ENCODE measurements at regions not wholly inside any gene's neighbourhood (a gene's known extent, or its start where the extent isn't known, plus 50 kb on each side); places are given as distances from the start of the nearest gene placed in this dataset.

GRCh38 chr1:148292915-148293314 lies 140.8 kb upstream of the NBPF11 start:
- Histone ChIP-seq H3K9me3 (replicated peaks; ENCODE audit: control insufficient read depth, insufficient read depth, low read length) (no peaks in the 10 kb centered on the region), H3K79me2 (ENCODE audit: control insufficient read depth, insufficient read depth, low read length) (no peaks in the 10 kb centered on the region), H3K4me1 (ENCODE audit: control insufficient read depth, insufficient read depth, low read length) (no peaks in the 10 kb centered on the region), H3K9ac (ENCODE audit: control insufficient read depth, insufficient read depth, low read length) (no peak overlapping the region), H3K4me3 (no peak overlapping the region), H3K4me2 (ENCODE audit: control insufficient read depth, insufficient read depth) (no peak overlapping the region), H2AFZ (ENCODE audit: control insufficient read depth, low read depth, low read length) (no peak overlapping the region), H4K20me1 (ENCODE audit: control insufficient read depth, insufficient read depth) (no peaks in the 10 kb centered on the region), H3K36me3 (ENCODE audit: control insufficient read depth in 2 of 2, insufficient read depth in 2 of 2, low read length in 1 of 2) (no peaks in the 10 kb centered on the region), H3K27ac (ENCODE audit: control insufficient read depth, insufficient read depth) (no peak overlapping the region), H3K27me3 (replicated peaks in 1 of 2; ENCODE audit: control insufficient read depth in 2 of 2, insufficient read depth in 2 of 2, low read length in 1 of 2) (no peaks in the 10 kb centered on the region)
- no peak for FAIRE-seq
- no peak for ATAC-seq
- intact Hi-C loops (cut with micrococcal nuclease; ENCODE audit: unreplicated experiment) (no loop called here), in situ Hi-C loops (cut with MboI) (no loop called here)
- BruUV-seq (replicated peaks), result no TSS peak
- POLR2A ChIA-PET, result no interaction called here
- SMC1A ChIA-PET (ENCODE audit: uncharacterized antibody, unreplicated experiment), result no interaction called here
- DNase-seq (ENCODE audit: low read depth, low spot score), result no peak
- TF ChIP-seq RBBP5 (conservative IDR thresholded peaks at IDR 0.05) (no peak), ZNF274 (IDR thresholded peaks at IDR 0.05; ENCODE audit: insufficient read depth, insufficient read length) (no peak), SIN3A (IDR thresholded peaks at IDR 0.05; ENCODE audit: low read depth, low read length) (no peak), ZSCAN29 (IDR thresholded peaks at IDR 0.05) (no peak), NFIC (IDR thresholded peaks at IDR 0.05; ENCODE audit: low read depth, low read length) (no peak), NBN (IDR thresholded peaks at IDR 0.05) (no peak), ZNF622 (IDR thresholded peaks at IDR 0.05) (no peak), MTA2 (IDR thresholded peaks at IDR 0.05; ENCODE audit: low read depth) (no peak), SREBF1 (IDR thresholded peaks at IDR 0.05; ENCODE audit: low read length) (no peak), CBX3 (IDR thresholded peaks at IDR 0.05; ENCODE audit: borderline replicate concordance, low read depth) (no peak), NR2C2 (IDR thresholded peaks at IDR 0.05; ENCODE audit: borderline replicate concordance, control insufficient read depth, insufficient read length, low read depth) (no peak), ZNF207 (IDR thresholded peaks at IDR 0.05; ENCODE audit: borderline replicate concordance) (no peak), ZBTB40 (IDR thresholded peaks at IDR 0.05; ENCODE audit: borderline replicate concordance) (no peak), BCLAF1 (IDR thresholded peaks at IDR 0.05) (no peak), HDGF (IDR thresholded peaks at IDR 0.05) (no peak), CTCF (IDR thresholded peaks at IDR 0.05 in 2 of 3, conservative IDR thresholded peaks at IDR 0.05 in 1 of 3; ENCODE audit: control insufficient read depth in 2 of 3, extremely low read depth in 1 of 3, insufficient read depth in 1 of 3, low read depth in 3 of 3, low read length in 3 of 3) (no peak), USF1 (IDR thresholded peaks at IDR 0.05; ENCODE audit: borderline replicate concordance, extremely low read length, insufficient read depth, low read depth, low read length) (no peak)
- CTCF ChIA-PET, result no interaction called here
- WGBS (ENCODE audit: insufficient coverage, insufficient replicate concordance, low lambda C conversion rate, missing lambda C conversion rate), result 12% methylated on average over 2 of the region's 2 CpGs
- RAD21 ChIA-PET (ENCODE audit: unreplicated experiment), result no interaction called here
